PC-3 (cell line): ENCODE measurements at regions not wholly inside any gene's neighbourhood (a gene's known extent, or its start where the extent isn't known, plus 50 kb on each side); places are given as distances from the start of the nearest gene placed in this dataset.

Source experiments
- ATAC-seq: fragments of 200-7000 bp; cut with Tn5 transposase; 2 replicates; pipeline ENCODE4 v1.9.1; 2020; ENCODE audit warnings: mild to moderate bottlenecking, moderate library complexity
- BruUV-seq: library from RNA; stranded (reverse); fragments of 400-500 nt; replicated peaks from 2 replicates; lab custom pipeline; 2021; lab: Mats Ljungman, UMichigan
- CTCF ChIA-PET: fragments of 300-600 bp; sonication (Branson Sonifier 250); formaldehyde crosslinking; loops from one replicate; lab custom pipeline; 2022; ENCODE audit warnings: antibody characterized with exemption; lab: Charles Lee
- POLR2A ChIA-PET: fragments of 300-600 bp; sonication (Branson Sonifier 250); formaldehyde crosslinking; loops from one replicate; lab custom pipeline; 2022; ENCODE audit warnings: antibody characterized with exemption; ENCODE audit not compliant: unreplicated experiment; lab: Charles Lee
- DNase-seq: peaks from one replicate; pipeline ENCODE4 v3.0.0-alpha.2; 2015
- H2AFZ ChIP-seq: fragments of 300-600 bp; sonication (generic); 2 replicates; pipeline ENCODE4 v1.6.0; 2016; ENCODE audit warnings: antibody characterized with exemption, low read length
- H3F3A ChIP-seq: fragments of 300-600 bp; sonication (generic); one replicate; pipeline ENCODE4 v1.6.0; 2017; ENCODE audit warnings: antibody characterized with exemption, low read length, control low read depth, mild to moderate bottlenecking; ENCODE audit not compliant: unreplicated experiment
- H3K27ac ChIP-seq: fragments of 300-600 bp; sonication (generic); 2 replicates; pipeline ENCODE4 v1.5.1; 2016; ENCODE audit warnings: mild to moderate bottlenecking, low read length
- H3K27me3 ChIP-seq: fragments of 300-600 bp; sonication (generic); 2 replicates; pipeline ENCODE4 v1.6.1; 2016; ENCODE audit warnings: low read length, mixed read lengths
- H3K36me3 ChIP-seq: fragments of 300-600 bp; sonication (generic); 2 replicates; pipeline ENCODE4 v1.6.1; 2016; ENCODE audit warnings: low read depth, mixed run types, low read length, mixed read lengths
- H3K4me1 ChIP-seq: fragments of 300-600 bp; sonication (generic); 2 replicates; pipeline ENCODE4 v1.5.1; 2016; ENCODE audit warnings: low read length; ENCODE audit not compliant: insufficient read depth
- H3K4me2 ChIP-seq: fragments of 300-600 bp; sonication (generic); 2 replicates; pipeline ENCODE4 v1.6.0; 2016; ENCODE audit warnings: low read length
- H3K4me3 ChIP-seq: fragments of 300-600 bp; sonication (generic); 2 replicates; pipeline ENCODE4 v1.5.1; 2016; ENCODE audit warnings: mild to moderate bottlenecking, low read length, mixed read lengths
- H3K79me2 ChIP-seq: fragments of 300-600 bp; sonication (generic); 2 replicates; pipeline ENCODE4 v1.6.1; 2017; ENCODE audit warnings: low read length, mixed read lengths
- H3K9ac ChIP-seq: fragments of 300-600 bp; sonication (generic); 2 replicates; pipeline ENCODE4 v1.6.0; 2016; ENCODE audit warnings: mild to moderate bottlenecking, low read length
- H3K9me2 ChIP-seq: fragments of 300-600 bp; sonication (generic); replicated peaks from 2 replicates; pipeline ENCODE4 v1.6.1; 2016; ENCODE audit warnings: mixed run types, low read length, mixed read lengths
- H3K9me3 ChIP-seq: fragments of 300-600 bp; sonication (generic); 2 replicates; pipeline ENCODE4 v1.6.1; 2016; ENCODE audit warnings: low read length, mixed read lengths
- H4K20me1 ChIP-seq: fragments of 300-600 bp; sonication (generic); 2 replicates; pipeline ENCODE4 v1.6.1; 2016; ENCODE audit warnings: low read length, mixed read lengths
- EZH2 ChIP-seq: fragments of 300-600 bp; sonication (generic); IDR thresholded peaks from one replicate; pipeline ENCODE4 v1.6.1; 2017; ENCODE audit warnings: antibody characterized with exemption, mild to moderate bottlenecking, low read length; ENCODE audit not compliant: unreplicated experiment
- EZH2phosphoT487 ChIP-seq: fragments of 300-600 bp; sonication (generic); IDR thresholded peaks from 2 replicates; pipeline ENCODE4 v1.6.1; 2018; ENCODE audit warnings: mild to moderate bottlenecking, antibody characterized with exemption, low read length, borderline replicate concordance
- intact Hi-C: fragments of 100-400 bp; cut with micrococcal nuclease; formaldehyde crosslinking; loops from 2 replicates; pipeline ENCODE4 v1.9.0; 2023
- TF ChIP-seq, protein P1 (sequence below): fragments of 300-600 bp; sonication (generic); conservative IDR thresholded peaks from 2 replicates; pipeline ENCODE4 v1.5.1; 2017; ENCODE audit warnings: antibody characterized with exemption, low read depth, mild to moderate bottlenecking, low read length

DNA sequence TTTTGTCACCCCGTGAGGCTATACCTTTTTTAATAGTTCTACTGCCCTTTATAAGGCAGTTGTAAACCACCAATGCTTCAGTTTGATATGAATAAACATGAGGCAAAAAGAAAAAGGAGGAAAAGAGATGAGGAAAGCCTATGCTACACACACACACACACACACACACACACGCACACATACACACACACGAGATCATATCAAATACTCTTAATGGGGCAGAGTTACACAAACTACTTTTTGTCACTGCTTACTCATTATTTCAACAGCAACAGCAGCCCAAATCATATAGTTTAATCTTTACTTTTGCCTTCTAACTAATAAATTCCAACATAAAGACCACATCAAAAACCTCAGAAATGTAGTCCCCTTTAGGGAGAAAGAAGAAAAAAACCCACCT, 116.8 kb upstream of the PAM start:
- no peaks in the 10 kb centered on the region for H3K27me3 ChIP-seq
- TF ChIP-seq EZH2, result no peak
- TF ChIP-seq, protein P1, sequence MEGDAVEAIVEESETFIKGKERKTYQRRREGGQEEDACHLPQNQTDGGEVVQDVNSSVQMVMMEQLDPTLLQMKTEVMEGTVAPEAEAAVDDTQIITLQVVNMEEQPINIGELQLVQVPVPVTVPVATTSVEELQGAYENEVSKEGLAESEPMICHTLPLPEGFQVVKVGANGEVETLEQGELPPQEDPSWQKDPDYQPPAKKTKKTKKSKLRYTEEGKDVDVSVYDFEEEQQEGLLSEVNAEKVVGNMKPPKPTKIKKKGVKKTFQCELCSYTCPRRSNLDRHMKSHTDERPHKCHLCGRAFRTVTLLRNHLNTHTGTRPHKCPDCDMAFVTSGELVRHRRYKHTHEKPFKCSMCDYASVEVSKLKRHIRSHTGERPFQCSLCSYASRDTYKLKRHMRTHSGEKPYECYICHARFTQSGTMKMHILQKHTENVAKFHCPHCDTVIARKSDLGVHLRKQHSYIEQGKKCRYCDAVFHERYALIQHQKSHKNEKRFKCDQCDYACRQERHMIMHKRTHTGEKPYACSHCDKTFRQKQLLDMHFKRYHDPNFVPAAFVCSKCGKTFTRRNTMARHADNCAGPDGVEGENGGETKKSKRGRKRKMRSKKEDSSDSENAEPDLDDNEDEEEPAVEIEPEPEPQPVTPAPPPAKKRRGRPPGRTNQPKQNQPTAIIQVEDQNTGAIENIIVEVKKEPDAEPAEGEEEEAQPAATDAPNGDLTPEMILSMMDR, result no peak
- TF ChIP-seq EZH2phosphoT487, result no peak
- no TSS peak for BruUV-seq
- peak; percentile 61 for ATAC-seq
- H3K4me3 ChIP-seq, result peak overlapping the region; percentile 3; the same call in 1 of the 2 replicates
- H4K20me1 ChIP-seq, result no peaks in the 10 kb centered on the region
- peaks cover 24% of the 10 kb centered on the region for H3K4me1 ChIP-seq
- H2AFZ ChIP-seq, result peak overlapping the region; percentile 0; the same call in 1 of the 2 replicates
- intact Hi-C loops, result no loop called here
- no peaks in the 10 kb centered on the region for H3F3A ChIP-seq
- DNase-seq, result peak; percentile 78
- peak overlapping the region; percentile 45 for H3K4me2 ChIP-seq
- peak overlapping the region; percentile 81 for H3K27ac ChIP-seq
- no peaks in the 10 kb centered on the region for H3K9me3 ChIP-seq
- H3K79me2 ChIP-seq, result no peaks in the 10 kb centered on the region
- H3K9me2 ChIP-seq, result no peaks in the 10 kb centered on the region
- H3K36me3 ChIP-seq, result no peaks in the 10 kb centered on the region
- peak overlapping the region; percentile 15 for H3K9ac ChIP-seq
- ChIA-PET POLR2A (no interaction called here), CTCF (no interaction called here)

DNA sequence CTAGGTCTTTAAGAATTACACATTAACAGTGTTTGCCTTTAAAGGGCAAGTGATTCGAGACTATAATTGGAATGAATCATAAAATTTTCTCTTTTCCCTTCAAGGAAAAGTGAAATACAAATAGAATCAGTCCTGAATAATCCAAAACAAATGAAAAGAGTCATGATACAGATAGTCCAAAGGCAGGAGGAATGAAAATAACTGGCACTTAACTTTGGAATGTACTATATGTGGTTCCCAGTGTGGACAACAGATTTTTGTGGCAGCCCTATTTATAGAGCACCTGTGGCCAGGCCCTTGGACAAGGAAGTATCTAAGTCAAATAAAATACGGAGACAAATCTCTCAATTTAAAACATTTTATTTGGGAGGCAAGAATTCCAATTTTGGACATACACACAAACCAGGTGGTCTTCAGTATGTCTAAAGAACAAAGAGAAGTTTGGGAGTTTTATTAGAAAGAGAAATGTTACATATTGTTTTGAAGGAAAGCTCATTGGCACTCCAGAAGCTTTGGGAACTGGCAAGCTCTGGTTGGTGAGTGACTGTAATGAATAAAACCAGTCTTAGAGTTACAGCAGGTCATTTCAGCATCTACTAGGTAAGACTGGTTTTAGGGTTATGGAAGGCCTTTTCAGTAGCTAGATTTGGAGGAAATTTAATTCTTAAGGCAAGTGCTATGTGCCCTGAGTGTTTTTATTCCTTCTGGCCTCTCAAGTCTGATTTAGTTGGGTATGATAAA, 116.0 kb upstream of the PAM start:
- Histone ChIP-seq H3K4me1 (peaks cover 24% of the 10 kb centered on the region), H3K9me2 (no peaks in the 10 kb centered on the region), H3F3A (no peaks in the 10 kb centered on the region), H3K9ac (peak overlapping the region; percentile 15), H3K9me3 (no peaks in the 10 kb centered on the region), H3K4me3 (peak overlapping the region; percentile 3; the same call in 1 of the 2 replicates), H3K27me3 (no peaks in the 10 kb centered on the region), H3K4me2 (peak overlapping the region; percentile 45), H3K36me3 (no peaks in the 10 kb centered on the region), H3K79me2 (no peaks in the 10 kb centered on the region), H3K27ac (peak overlapping the region; percentile 81), H4K20me1 (no peaks in the 10 kb centered on the region), H2AFZ (peak overlapping the region; percentile 5; the same call in 1 of the 2 replicates)
- DNase-seq (peak; percentile 87), ATAC-seq (peak; percentile 91)
- ChIA-PET POLR2A (no interaction called here), CTCF (no interaction called here)
- no peak for TF ChIP-seq EZH2
- TF ChIP-seq, protein P1, result no peak
- no peak for TF ChIP-seq EZH2phosphoT487
- intact Hi-C loops, result loop anchor here (1.0 kb wide), 1 partner anchor 56 kb away; no protein-coding TSS in a partner anchor
- no TSS peak for BruUV-seq

DNA sequence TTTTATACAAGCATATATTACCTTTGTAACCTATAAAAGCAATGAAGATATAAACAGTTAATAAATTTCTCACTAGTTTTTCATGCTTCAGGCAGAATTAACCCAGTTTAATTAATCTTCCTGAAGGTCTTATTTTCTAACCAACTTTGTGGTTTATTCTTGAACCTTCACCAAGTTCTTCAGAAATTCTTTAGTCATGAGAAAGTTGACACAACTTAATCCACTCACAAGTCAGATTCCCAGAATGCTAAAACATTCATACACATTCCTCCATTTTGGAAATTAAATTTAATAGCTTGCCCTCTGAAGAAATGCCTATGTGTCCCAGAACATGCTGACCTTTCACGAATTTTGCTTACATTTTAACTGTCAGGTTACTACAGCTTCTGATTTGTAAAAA, 105.4 kb upstream of the PAM start:
- POLR2A ChIA-PET, result no interaction called here
- Histone ChIP-seq H3K9ac (no peak overlapping the region), H3K27me3 (no peaks in the 10 kb centered on the region), H3K27ac (no peak overlapping the region), H3K79me2 (no peaks in the 10 kb centered on the region), H3K9me3 (no peaks in the 10 kb centered on the region), H3K4me2 (no peak overlapping the region), H3K4me3 (no peak overlapping the region), H3K9me2 (no peaks in the 10 kb centered on the region), H3K4me1 (peaks cover 20% of the 10 kb centered on the region), H4K20me1 (no peaks in the 10 kb centered on the region), H2AFZ (no peak overlapping the region), H3F3A (no peaks in the 10 kb centered on the region), H3K36me3 (0 out of 2 replicates have a peak, but pooled peaks cover 3% of the 10 kb centered on the region)
- CTCF ChIA-PET, result no interaction called here
- TF ChIP-seq EZH2phosphoT487, result no peak
- TF ChIP-seq, protein P1, result no peak
- TF ChIP-seq EZH2, result no peak
- DNase-seq (peak; percentile 29), ATAC-seq (no peak)
- intact Hi-C loops, result no loop called here
- BruUV-seq, result no TSS peak
